ENCODE measurements at regions not wholly inside any gene's neighbourhood (a gene's known extent, or its start where the extent isn't known, plus 50 kb on each side); places are given as distances from the start of the nearest gene placed in this dataset.

DNA sequence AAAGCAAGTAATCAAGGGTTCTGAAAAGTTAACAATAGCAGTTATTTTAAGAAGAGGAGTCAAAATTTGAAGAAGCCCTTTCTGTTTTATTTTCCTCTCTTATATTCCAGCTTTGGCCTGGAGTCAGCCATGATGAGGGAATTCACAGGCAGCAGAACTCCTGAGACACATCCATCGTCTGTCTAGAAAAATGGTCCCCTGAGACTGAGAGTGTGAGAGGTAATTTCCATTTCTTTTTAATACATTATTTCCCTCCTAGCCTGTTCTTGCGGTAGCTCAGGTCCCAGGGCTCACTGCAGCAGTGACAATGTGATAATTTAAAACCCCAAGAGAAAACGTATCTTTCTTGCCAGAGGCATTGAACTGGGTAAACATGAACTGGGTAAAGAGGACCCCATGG is 296.0 kb downstream of the SMOC2 start:
- no peak for DNase-seq

DNA sequence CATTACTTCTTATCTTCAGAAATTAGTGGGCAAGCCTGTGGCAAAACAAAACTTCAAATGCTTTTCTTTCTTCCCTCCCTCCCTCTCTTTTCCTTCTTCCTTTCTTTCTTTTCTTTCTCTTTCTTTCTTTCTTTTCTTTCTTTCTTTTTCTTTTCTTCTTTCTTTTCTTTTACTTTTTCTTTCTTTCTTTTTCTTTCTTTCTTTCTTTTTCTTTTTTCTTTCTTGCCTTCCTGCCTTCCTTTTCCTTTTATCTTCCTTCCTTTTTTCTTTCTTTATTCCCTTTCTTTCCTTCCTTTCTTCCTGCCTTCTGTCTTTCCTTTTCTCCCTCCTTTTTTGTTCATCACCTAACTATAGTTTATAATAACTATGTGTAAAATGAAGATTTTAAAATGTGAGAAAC is 295.1 kb downstream of the SMOC2 start:
- DNase-seq = no peak

DNA sequence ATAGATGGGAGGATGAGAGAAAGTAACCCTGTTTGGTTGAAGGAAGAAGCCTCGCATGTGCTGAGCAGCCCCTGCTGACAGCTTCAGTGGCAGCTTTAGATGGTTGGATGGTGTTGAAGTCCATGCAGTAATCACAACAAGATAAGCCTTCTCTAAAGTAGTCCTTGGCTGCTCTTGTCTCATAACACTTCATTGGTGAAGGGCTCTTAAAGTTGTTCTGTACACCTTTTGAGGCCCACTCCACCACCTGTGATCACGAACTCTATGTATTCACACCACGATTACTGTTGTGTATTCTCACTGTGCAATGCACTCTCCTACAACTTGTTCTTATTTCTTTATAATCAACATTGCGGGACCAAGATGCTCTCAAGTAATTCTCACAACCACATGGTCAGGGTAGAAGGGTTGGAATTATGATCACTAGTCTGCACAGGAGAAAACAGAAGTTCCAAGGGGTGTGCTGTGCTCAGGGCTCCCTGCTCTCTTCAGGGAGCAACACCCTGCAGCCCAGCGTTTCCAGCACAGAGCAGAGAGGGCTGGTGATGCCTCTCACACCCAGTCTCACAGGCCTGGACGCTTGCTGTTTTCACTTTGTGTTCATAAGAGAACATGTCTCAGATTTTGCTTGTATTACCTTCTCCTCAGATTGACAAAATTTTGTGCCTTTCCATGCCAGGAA is 294.4 kb downstream of the SMOC2 start:
- no peak for DNase-seq

DNA sequence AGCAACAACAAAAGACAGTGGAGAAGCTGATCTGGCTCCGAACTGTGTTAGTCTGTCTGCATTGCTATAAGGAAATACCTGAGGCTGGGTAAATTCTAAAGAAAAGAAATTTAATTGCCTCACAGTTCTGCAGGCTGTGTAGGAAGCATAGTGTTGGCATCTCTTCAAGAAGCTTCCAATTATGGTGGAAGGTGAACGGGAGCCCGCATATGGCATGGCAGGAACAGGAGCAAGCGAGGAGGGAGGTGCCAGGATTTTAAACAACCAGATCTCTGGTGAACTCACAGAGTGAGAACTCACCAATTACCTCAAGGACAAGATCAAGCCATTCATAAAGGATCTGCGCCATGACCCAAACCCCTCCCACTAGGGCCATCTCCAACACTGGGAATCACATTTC is 293.5 kb downstream of the SMOC2 start:
- DNase-seq = no peak

DNA sequence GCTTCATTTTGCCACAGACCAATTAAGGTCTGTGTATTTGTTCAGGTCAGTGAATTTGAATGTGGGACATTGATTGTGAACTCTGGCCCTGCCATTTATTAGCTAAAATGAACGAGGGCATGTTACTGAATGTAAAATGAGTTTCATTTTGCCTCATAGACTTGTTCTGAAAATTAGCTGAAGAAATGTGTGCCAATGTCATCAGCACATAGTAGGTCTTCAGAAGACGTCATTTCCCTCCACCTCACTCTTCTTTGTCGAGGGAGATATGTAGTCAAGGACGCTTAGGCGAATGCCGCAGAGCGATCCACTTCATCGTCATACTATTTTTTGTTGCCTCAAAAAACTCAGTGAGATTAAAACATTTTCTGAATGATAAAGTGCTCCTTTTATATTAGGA is 291.7 kb downstream of the SMOC2 start:
- no peak for DNase-seq

DNA sequence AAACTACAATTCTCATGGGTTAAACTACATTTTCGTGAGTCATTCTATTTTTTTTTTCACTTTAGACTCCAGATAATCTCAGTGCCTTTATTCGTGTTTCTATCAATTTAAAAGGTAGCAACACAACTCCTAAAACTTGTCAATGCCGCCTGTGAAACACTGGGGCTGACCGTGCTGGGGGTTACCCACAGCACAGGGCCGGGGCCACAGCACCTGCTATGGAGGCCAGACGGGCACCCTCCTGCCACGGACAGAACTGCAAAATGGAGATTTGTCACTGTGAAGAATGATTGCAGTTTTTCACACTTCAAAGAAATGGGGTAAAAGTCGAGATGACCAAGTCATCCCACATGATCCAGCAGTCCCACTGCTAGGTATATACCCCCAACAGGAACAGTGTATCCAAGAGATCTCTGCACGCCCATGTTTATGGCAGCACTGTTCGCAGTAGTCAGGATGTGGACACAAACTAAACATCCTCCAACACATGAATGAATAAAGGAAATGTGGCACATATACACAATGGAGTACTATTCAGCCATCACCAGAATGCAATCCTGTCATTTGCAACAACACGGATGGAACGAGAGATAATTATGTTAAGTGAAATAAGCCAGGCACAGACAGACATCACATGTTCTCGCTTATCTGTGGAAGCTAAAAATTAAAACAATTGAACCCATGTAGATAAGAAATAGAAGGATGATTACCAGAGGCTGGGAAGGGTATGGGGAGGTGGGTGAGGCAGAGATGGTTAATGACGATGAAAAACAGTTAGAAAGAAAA is 290.1 kb downstream of the SMOC2 start:
- DNase-seq = no peak

DNA sequence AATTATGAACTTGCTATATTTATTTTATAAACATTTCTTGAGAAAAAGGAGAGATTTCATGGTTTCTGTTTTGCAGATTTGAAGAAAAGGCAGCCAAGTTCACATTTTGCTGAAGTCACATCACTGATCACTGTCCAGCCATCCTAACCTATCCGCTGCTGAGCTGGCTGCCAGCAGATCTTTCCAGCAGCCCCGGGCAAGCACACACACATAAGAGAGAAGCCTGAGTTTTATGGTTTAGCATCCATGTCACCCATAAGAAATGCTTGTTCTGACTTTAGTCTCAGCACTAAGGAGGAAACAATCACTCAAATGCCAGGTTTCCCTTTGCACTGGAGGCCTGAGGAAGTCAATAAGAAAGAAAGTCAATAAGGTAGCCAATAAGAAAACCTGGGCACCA is 287.1 kb downstream of the SMOC2 start:
- no peak for DNase-seq

DNA sequence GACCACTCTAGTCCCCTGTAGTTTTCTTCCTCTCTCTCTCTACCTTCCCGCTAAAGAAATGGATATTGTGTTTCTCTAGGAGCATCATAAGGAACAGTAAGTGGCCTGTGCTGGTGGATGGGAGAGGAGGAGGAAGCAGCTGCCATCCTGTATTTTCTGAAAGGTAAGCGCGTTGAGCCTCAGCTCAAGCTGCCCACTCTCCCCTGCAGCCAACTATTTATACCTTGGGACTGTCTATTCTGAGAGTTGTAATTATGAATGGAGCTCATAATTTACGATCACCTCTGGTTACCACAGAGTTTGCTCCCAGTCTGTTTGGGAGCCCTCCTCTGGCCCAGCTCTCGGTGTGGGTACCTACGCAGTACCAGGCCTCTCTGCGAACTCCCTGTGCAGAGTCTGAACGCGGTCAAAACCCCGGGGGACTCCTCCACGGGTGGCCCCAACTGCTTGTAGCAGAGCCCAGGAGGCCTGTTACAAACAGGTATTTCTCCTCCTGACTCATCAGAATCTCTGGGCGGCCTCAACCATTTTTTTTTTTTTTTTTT is 285.4 kb downstream of the SMOC2 start:
- no peak for DNase-seq

DNA sequence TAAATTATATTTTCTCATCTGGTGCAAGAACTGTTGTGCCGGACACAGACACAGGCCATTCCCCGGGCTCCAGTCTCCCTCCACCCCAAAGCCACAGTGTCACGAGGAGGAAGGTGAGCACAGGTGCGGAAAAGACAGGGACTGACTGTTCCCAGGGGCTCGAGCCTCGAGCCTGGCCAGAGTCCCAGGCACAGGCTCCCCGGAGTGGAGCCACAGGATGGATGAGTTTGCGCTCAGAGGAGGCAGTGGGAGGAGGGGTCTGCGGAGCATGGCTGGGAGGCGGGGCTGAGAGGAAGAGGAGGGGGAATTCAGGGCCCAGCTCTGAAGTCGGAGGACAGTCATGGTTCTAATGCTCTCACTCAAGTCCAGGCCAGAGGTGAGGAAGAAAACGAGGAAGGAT is 284.8 kb downstream of the SMOC2 start:
- no peak for DNase-seq

DNA sequence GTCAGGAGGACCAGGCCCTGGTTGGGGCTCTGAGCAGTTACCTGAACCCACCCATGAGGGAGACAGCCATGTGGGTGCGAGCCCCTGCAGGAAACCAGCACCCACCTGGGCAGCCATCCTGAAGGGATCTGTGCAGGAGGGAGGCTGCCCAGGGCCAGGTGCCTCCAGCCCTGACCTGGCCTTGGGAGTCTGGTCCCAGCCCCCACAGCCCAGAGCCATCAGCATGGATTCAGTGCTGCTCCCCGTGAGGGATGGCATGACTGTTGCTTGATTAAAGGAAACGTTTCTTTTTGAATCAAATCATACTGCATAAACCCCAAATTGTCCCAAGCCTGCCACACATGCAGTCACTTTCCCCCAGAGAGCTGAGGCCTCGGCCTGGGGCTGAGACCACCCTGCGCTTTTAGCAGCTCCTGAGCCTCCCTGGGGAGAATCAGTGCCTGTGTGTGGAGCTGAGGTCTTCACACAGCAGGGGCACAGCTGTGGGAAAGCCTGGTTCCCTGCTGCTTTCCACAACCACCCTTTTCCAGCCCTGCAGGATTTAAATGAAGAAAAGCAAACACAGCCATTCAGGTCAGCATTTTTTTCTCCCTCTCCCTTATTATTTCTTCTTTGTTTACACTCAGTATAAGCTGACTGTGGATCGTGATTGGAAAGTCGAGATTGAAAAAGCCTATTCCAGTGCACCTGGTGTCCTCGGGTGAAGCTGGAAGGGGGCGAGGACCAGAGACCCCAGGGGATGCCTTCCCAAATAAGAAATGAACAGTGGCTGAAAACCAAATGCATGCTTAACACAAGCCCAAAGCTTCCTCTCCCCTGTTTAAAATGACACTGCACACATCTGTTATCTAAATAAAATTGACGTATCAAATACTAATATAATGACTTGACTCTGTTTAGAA is 283.9 kb downstream of the SMOC2 start:
- DNase-seq = no peak

DNA sequence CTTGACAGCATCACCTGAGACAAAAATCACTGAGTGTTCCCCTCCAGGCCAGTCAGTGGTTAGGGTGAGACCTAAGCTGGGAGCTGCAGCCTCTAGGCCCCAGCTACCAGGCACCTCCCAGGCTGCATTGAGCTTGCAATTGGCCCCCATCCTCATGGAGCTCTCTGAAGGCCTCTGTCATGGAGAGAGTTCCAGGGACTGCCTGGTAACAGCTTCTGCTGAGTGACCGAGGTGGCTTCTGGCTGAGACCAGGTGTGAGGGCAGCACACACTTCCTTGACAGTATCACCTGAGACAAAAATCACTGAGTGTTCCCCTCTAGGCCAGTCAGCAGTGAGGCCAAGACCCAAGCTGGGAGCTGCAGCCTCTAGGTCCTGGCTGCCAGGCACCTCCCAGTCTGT is 283.0 kb downstream of the SMOC2 start:
- no peak for DNase-seq

DNA sequence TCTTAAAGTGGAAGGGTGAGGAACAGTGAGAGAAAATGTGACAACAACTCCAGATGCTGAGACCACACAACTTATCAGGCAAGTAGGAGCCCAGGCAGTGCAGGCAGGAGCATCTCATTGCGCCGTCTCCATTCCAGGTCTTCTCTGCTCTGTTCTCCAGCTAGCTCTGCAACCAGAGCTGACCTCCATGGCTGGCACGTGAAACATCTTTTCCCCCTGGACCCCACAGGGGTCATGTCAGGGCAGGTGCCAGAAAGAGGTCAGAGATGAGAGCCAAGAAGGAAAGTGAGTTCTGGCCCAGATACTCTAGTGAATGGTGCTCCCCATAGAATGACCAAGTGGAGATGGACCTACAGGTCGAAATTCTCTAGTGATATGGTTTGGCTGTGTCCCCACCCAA is 281.4 kb downstream of the SMOC2 start:
- DNase-seq = no peak

DNA sequence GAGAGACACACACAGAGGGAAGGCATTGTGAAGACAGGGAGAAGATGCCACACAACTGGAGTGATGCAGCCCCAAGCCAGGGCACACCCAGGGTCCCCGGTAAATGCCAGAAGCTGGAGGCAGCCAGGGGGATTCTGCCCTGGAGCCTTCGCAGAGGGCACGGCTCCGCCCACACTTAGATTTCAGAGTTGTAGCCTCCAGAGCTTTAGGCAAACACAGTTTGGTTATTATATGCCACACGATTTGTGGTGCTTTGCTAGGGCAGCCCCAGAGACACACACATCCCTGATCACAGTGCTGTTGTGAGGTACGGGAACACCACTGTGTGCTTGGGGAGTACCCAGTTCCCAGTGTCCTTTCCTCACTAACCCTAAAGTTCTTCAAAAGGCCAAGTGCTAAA is 280.6 kb downstream of the SMOC2 start:
- no peak for DNase-seq

DNA sequence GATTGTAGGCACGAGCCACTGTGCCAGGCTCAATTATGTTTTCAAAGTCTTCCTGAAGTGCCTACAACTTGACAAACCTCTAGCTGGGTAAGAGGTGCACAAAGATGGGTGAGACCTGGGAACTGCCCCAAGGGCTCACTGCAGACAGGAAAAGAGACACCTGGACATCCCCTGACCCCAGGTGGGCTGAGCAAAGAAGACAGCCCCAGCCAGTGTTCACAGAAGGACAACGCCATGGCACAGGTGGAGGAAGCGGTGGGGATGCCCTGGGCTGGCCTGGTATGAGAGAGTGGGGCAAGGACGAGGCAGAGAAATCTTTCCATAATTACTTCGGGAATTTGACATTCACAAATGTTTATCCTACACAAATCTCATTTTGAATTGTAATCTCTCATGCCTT is 278.9 kb downstream of the SMOC2 start:
- no peak for DNase-seq

DNA sequence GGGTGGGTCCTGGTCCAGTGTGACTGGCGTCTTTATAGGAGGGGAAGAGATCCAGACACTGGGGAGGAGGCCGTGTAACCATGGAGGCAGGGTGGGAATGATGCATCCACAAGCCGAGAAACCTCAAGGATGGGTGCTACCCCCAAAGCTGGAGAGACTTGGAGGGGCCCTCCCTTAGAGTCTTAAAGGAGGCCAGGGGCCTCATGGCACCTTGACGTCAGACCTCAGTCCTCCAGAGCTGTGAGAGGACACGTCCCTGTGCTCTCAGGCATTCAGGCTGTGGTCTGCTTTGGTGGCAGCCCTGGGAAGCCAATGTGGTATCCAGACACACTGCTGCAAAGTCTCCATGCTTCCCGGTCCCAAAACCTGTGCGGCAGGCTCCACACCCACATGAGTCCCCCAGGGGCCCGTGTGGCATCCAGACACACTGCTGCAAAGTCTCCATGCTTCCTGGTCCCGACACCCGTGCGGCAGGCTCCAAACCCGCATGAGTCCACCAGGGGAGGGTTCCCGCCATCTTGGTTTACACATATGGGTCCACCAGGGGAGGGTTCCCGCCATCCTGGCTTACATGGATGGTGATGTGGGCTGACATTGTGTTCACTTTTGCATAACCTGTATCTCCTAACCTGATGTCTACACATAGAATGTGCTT is 278.0 kb downstream of the SMOC2 start:
- no peak for DNase-seq

All from midbrain (tissue), 1 donor.